ENCODE measurements at regions not wholly inside any gene's neighbourhood (a gene's known extent, or its start where the extent isn't known, plus 50 kb on each side); places are given as distances from the start of the nearest gene placed in this dataset.

DNA sequence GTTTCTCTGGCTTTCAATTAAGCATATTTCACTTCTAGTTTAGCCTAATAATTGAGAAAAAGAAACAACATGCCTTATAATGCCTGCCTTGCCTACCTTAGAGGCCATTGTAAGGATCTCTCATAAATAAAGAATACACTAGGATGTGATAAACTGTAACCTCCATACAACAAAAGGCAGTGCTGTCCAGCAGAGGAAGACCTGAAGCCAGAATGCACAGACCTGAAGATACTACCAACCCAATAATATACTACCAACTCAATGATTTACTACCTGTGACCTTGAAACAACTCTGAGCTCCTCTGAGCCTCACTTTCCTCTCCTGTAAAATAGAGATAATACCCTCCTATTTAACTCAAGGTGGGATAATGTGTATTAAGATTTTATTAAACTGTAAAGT, 361.3 kb downstream of the TTLL7 start:
- in situ Hi-C loops (cut with MboI; ENCODE audit: low sequenced_read_pairs), result no loop called here
- Histone ChIP-seq H3K79me1 (ENCODE audit: low read depth in 1 of 2, low read length in 2 of 2) (no peaks in the 10 kb centered on the region), H4K20me1 (ENCODE audit: insufficient read depth, low read length) (no peaks in the 10 kb centered on the region), H2AK5ac (ENCODE audit: low read depth, low read length) (no peak overlapping the region), H3K56ac (ENCODE audit: extremely low read depth, insufficient read depth, low read length) (no peak overlapping the region), H2BK20ac (ENCODE audit: low read depth, low read length) (no peak overlapping the region), H2BK5ac (ENCODE audit: low read depth, low read length, poor library complexity, severe bottlenecking) (no peak overlapping the region), H2BK120ac (ENCODE audit: low read depth, low read length) (no peak overlapping the region), H3K27me3 (ENCODE audit: control insufficient read depth, insufficient read depth, low read length) (no peaks in the 10 kb centered on the region), H3K9me1 (ENCODE audit: insufficient read depth, low read length) (no peaks in the 10 kb centered on the region), H2BK15ac (ENCODE audit: low read depth, low read length) (no peak overlapping the region), H2AK9ac (replicated peaks; ENCODE audit: low read depth, low read length, poor library complexity) (no peak overlapping the region), H3K4me2 (ENCODE audit: low read depth, low read length) (no peak overlapping the region), H3K4me3 (ENCODE audit: insufficient read depth, low read depth, low read length) (no peak overlapping the region), H3K23ac (ENCODE audit: low read depth, low read length) (no peak overlapping the region), H3K18ac (ENCODE audit: low read depth, low read length) (no peak overlapping the region), H4K8ac (ENCODE audit: low read depth in 2 of 2, low read length in 2 of 2) (no peak overlapping the region), H3K9me3 (ENCODE audit: control insufficient read depth, insufficient read depth, low read length) (no peaks in the 10 kb centered on the region), H3K36me3 (ENCODE audit: control insufficient read depth, insufficient read depth, low read length) (no peaks in the 10 kb centered on the region), H3K4ac (ENCODE audit: low read depth, low read length) (no peak overlapping the region), H2AFZ (replicated peaks; ENCODE audit: low read length, poor library complexity) (no peak overlapping the region), H4K5ac (ENCODE audit: low read depth, low read length) (no peak overlapping the region), H3K9ac (ENCODE audit: low read depth, low read length) (no peak overlapping the region), H3K4me1 (ENCODE audit: control insufficient read depth, insufficient read depth, low read length) (no peaks in the 10 kb centered on the region), H4K91ac (ENCODE audit: insufficient read depth, low read depth, low read length) (no peak overlapping the region), H3K14ac (replicated peaks; ENCODE audit: low read depth, low read length) (no peak overlapping the region), H3K27ac (ENCODE audit: insufficient read depth, low read length) (no peak overlapping the region)
- no peak for ATAC-seq (ENCODE audit: low read depth)
- BruUV-seq (replicated peaks), result no TSS peak
- DNase-seq, result no peak
- intact Hi-C loops (cut with micrococcal nuclease), result no loop called here
- CTCF ChIA-PET, result interaction anchor here (0.6 kb wide), 1 partner anchor 16 kb away, joined by 4 read pairs; no protein-coding TSS in a partner anchor
- dilution Hi-C loops (cut with HindIII; ENCODE audit: low sequenced_read_pairs, unreplicated experiment), result no loop called here
- TF ChIP-seq RCOR1 (IDR thresholded peaks at IDR 0.05; ENCODE audit: insufficient replicate concordance, low read length), result no peak
- no peak for TF ChIP-seq MAFK (IDR thresholded peaks at IDR 0.05; ENCODE audit: low read depth, low read length)
- no peak for TF ChIP-seq NFE2L2 (IDR thresholded peaks at IDR 0.05; ENCODE audit: low read depth, low read length)
- no peak for TF ChIP-seq BHLHE40 (IDR thresholded peaks at IDR 0.05; ENCODE audit: low read depth, low read length)
- TF ChIP-seq SMC3 (IDR thresholded peaks at IDR 0.05; ENCODE audit: low read depth, low read length), result no peak
- no peak for TF ChIP-seq USF2 (IDR thresholded peaks at IDR 0.05; ENCODE audit: low read depth, low read length)
- no peak for TF ChIP-seq FOS (IDR thresholded peaks at IDR 0.05; ENCODE audit: low read depth, low read length)
- TF ChIP-seq RFX5 (IDR thresholded peaks at IDR 0.05; ENCODE audit: low read depth, low read length), result no peak
- no peak for TF ChIP-seq RAD21 (IDR thresholded peaks at IDR 0.05; ENCODE audit: low read length)
- no peak for TF ChIP-seq MXI1 (IDR thresholded peaks at IDR 0.05; ENCODE audit: borderline replicate concordance, low read depth, low read length)
- no peak for TF ChIP-seq ELK1 (IDR thresholded peaks at IDR 0.05; ENCODE audit: borderline replicate concordance, low read depth, low read length)
- TF ChIP-seq POLR2A (IDR thresholded peaks at IDR 0.05; ENCODE audit: low read depth, low read length), result no peak
- TF ChIP-seq MAZ (IDR thresholded peaks at IDR 0.05; ENCODE audit: borderline replicate concordance, low read depth, low read length), result no peak
- TF ChIP-seq, protein P1, sequence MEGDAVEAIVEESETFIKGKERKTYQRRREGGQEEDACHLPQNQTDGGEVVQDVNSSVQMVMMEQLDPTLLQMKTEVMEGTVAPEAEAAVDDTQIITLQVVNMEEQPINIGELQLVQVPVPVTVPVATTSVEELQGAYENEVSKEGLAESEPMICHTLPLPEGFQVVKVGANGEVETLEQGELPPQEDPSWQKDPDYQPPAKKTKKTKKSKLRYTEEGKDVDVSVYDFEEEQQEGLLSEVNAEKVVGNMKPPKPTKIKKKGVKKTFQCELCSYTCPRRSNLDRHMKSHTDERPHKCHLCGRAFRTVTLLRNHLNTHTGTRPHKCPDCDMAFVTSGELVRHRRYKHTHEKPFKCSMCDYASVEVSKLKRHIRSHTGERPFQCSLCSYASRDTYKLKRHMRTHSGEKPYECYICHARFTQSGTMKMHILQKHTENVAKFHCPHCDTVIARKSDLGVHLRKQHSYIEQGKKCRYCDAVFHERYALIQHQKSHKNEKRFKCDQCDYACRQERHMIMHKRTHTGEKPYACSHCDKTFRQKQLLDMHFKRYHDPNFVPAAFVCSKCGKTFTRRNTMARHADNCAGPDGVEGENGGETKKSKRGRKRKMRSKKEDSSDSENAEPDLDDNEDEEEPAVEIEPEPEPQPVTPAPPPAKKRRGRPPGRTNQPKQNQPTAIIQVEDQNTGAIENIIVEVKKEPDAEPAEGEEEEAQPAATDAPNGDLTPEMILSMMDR (conservative IDR thresholded peaks at IDR 0.05; ENCODE audit: low read depth, low read length), result no peak
- TF ChIP-seq CEBPB (IDR thresholded peaks at IDR 0.05; ENCODE audit: low read depth, low read length), result no peak
- no peak for TF ChIP-seq CHD1 (IDR thresholded peaks at IDR 0.05; ENCODE audit: low read depth, low read length)
- POLR2A ChIA-PET (ENCODE audit: unreplicated experiment), result no interaction called here
